ENCODE measurements at regions not wholly inside any gene's neighbourhood (a gene's known extent, or its start where the extent isn't known, plus 50 kb on each side); places are given as distances from the start of the nearest gene placed in this dataset.

DNA sequence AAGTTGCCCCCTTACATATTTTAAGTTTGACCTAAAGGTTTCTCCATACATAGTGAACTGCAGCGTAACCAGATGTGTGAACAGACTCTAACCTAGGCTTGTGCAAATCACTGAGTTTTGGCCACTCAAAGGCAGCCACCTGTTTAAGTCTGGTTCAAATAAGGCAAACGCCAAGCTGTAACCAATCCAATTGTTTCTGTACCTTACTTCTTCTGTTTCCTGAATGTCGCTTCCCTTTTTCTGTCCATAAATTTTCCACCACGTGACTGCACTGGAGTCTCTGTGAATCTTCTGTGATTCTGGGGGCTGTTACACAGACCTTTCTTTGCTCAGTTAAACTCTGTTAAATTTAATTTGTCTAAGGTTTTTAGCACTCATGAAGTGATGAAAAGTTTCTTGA is 618.8 kb downstream of the GLUD2 start:
- TF ChIP-seq CTCF (IDR thresholded peaks at IDR 0.05): no peak
- TF ChIP-seq POLR2AphosphoS5 (IDR thresholded peaks at IDR 0.05; ENCODE audit: low read depth, low read length): no peak
- no peak for TF ChIP-seq REST (IDR thresholded peaks at IDR 0.05; ENCODE audit: insufficient read depth in 1 of 2, low read depth in 2 of 2, low read length in 1 of 2)

Data from Panc1 (cell line).